Testis (tissue), 2 donors: ENCODE measurements at regions not wholly inside any gene's neighbourhood (a gene's known extent, or its start where the extent isn't known, plus 50 kb on each side); places are given as distances from the start of the nearest gene placed in this dataset.

ENCODE experiments used
- DNase-seq: peaks from one replicate; pipeline ENCODE4 v3.0.0-alpha.2; 2019
- H3K27ac ChIP-seq, 2 donors: fragments of 200-600 bp; sonication (generic); one replicate each; pipeline ENCODE4 v1.5.1; 2019
- H3K27me3 ChIP-seq: fragments of 200-600 bp; sonication (generic); one replicate; pipeline ENCODE4 v1.5.1; 2019
- H3K36me3 ChIP-seq: fragments of 200-600 bp; sonication (generic); one replicate; pipeline ENCODE4 v1.5.1; 2017; ENCODE audit warnings: low read depth; ENCODE audit errors: missing control alignments
- H3K4me1 ChIP-seq: fragments of 200-600 bp; sonication (generic); one replicate; pipeline ENCODE4 v1.5.1; 2019
- H3K4me3 ChIP-seq, 2 donors: fragments of 200-600 bp; sonication (generic); one replicate each; pipeline ENCODE4 v1.5.1; 2017 to 2019
- H3K9me3 ChIP-seq: fragments of 200-600 bp; sonication (generic); one replicate; pipeline ENCODE4 v1.5.1; 2017
- CTCF ChIP-seq, 3 experiments: fragments of 450-650 bp in 2 of 3; fragments of 200-600 bp in 1 of 3; sonication (generic) in 1 of 3; IDR thresholded peaks; one replicate each; pipeline ENCODE4 v1.5.1; 2016 to 2019; ENCODE audit warnings: antibody characterized with exemption in 3 of 3, mild to moderate bottlenecking in 2 of 3, moderate library complexity in 1 of 3
- POLR2A ChIP-seq: fragments of 450-650 bp; IDR thresholded peaks from one replicate; pipeline ENCODE4 v1.6.1; 2017; ENCODE audit warnings: antibody characterized with exemption, mild to moderate bottlenecking, moderate library complexity
- WGBS, 2 donors: methylation state at CpG; one replicate each; pipeline ENCODE4 v1.1.5; 2018; 5-methylcytosine and 5-hydroxymethylcytosine counted together
- intact Hi-C: fragments of 100-400 bp; cut with DNase I; formaldehyde crosslinking; loops from one replicate; pipeline ENCODE4 v1.15.1; 2023; ENCODE audit warnings: low total_unique reads

DNA sequence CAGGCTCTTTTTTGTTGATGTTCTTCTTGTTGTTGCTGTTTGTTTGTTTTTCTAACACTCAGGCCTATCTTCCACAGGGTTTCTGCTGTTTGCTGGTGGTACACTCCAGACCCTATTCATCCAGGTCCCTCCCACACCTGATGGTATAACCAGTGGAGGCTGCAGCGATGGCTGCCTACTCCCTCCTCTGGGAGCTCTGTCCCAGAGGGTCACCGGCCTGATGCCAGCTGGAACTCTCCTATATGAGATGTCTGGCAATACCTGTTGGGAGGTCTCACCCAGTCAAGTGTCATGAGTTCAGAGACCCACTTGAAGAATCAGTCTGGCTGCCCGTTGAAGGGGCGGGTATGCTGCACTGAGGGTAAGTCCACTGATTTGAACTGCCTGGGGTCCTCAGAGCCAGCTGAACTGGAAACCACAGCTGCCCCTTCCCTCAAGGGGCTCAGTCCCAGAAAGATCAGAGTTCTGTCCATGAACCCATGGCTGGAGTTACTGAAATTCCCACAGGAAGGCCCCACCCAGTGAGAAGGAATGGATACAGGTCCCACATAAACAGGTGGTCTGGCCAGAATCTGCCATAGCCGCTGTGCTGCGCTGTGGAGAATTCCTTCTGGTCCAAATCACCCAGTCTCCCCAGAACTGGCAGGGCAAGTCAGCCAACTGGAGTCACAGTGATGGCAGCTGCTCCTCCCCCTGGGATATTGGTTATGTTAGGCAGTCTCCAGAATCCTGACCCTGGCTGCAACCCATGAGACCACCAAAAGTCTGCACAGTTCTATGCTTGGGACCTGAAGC is 664.4 kb downstream of the FRK start:
- H3K36me3 ChIP-seq: no peaks in the 10 kb centered on the region
- no peak for TF ChIP-seq POLR2A
- TF ChIP-seq CTCF (IDR thresholded peaks at IDR 0.05): no peak
- 92 to 96% methylated on average over 4 to 6 of the region's 6 CpGs for WGBS, 2 donors
- no peak overlapping the region for H3K27ac ChIP-seq
- intact Hi-C loops: no loop called here
- H3K27me3 ChIP-seq: no peaks in the 10 kb centered on the region
- DNase-seq: no peak
- no peak overlapping the region for H3K4me3 ChIP-seq
- no peaks in the 10 kb centered on the region for H3K4me1 ChIP-seq
- no peaks in the 10 kb centered on the region for H3K9me3 ChIP-seq

- intact Hi-C loops: no loop called here
- 89 to 91% methylated on average over 4 to 5 of the region's 5 CpGs for WGBS, 2 donors
- H3K27me3 ChIP-seq: no peaks in the 10 kb centered on the region
These were observed 666.9 kb downstream of the FRK start for GRCh38 chr6:115393821-115394220.

GRCh38 chr6:115370202-115370601 is 690.5 kb downstream of the FRK start:
- H3K27me3 ChIP-seq: no peaks in the 10 kb centered on the region
- TF ChIP-seq POLR2A (no peak), CTCF (IDR thresholded peaks at IDR 0.05) (no peak)
- no peaks in the 10 kb centered on the region for H3K36me3 ChIP-seq
- no peak for DNase-seq
- H3K4me1 ChIP-seq: no peaks in the 10 kb centered on the region
- intact Hi-C loops: no loop called here
- no peak overlapping the region for H3K27ac ChIP-seq
- H3K9me3 ChIP-seq: no peaks in the 10 kb centered on the region
- no peak overlapping the region for H3K4me3 ChIP-seq
- WGBS, 2 donors: 77 to 78% methylated on average over 2 of the region's 2 CpGs

More at GRCh38 chr6:115393821-115394220, 666.9 kb downstream of the FRK start:
- no peak for TF ChIP-seq CTCF (IDR thresholded peaks at IDR 0.05)
- no peak for TF ChIP-seq POLR2A
- no peak for DNase-seq
- Histone ChIP-seq H3K27ac (no peak overlapping the region), H3K4me3 (no peak overlapping the region), H3K4me1 (no peaks in the 10 kb centered on the region), H3K36me3 (no peaks in the 10 kb centered on the region), H3K9me3 (no peaks in the 10 kb centered on the region)

DNA sequence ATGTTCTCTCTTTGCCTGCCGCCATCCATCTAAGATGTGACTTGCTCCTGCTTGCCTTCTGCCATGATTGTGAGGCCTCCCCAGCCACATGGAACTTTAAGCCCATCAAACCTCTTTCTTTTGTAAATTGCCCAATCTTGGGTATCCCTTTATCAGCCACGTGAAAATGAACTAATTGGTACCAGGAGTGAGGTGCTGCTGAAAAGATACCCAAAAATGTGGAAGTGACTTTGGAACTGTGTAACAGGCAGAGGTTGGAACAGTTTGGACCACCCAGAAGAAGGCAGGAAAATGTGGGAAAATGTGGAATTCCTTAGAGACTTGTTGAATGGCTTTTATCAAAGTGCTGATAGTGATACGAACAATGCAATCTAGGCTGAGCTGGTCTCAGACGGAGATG is 694.9 kb downstream of the FRK start:
- WGBS, 2 donors: 71 to 81% methylated on average over 4 of the region's 4 CpGs

More for the DNA sequence above, 694.9 kb downstream of the FRK start:
- H3K4me3 ChIP-seq: no peak overlapping the region
- intact Hi-C loops: no loop called here
- no peak overlapping the region for H3K27ac ChIP-seq
- DNase-seq: no peak
- no peak for TF ChIP-seq POLR2A
- no peak for TF ChIP-seq CTCF (IDR thresholded peaks at IDR 0.05)
- H3K36me3 ChIP-seq: no peaks in the 10 kb centered on the region
- H3K9me3 ChIP-seq: no peaks in the 10 kb centered on the region
- no peaks in the 10 kb centered on the region for H3K4me1 ChIP-seq
- no peaks in the 10 kb centered on the region for H3K27me3 ChIP-seq
